ENCODE measurements at regions not wholly inside any gene's neighbourhood (a gene's known extent, or its start where the extent isn't known, plus 50 kb on each side); places are given as distances from the start of the nearest gene placed in this dataset.

GRCh38 chr5:4815002-4815401 is 325.1 kb upstream of the ADAMTS16 start:
- no peak overlapping the region for H3K4me3 ChIP-seq (ENCODE audit: low read depth, low read length)
- no peak overlapping the region for H3K27ac ChIP-seq
- H3K9me3 ChIP-seq (ENCODE audit: control insufficient read depth, low read length), result no peaks in the 10 kb centered on the region
- no peaks in the 10 kb centered on the region for H3K79me2 ChIP-seq
- TF ChIP-seq CTCF (IDR thresholded peaks at IDR 0.05), result no peak
- no peak overlapping the region for H3K4me2 ChIP-seq (ENCODE audit: low read length)
- H3K9ac ChIP-seq, result no peak overlapping the region
- H3K4me1 ChIP-seq, result no peaks in the 10 kb centered on the region
- H3K27me3 ChIP-seq (ENCODE audit: control insufficient read depth, insufficient read depth, low read length), result no peaks in the 10 kb centered on the region
- H3K36me3 ChIP-seq (ENCODE audit: control insufficient read depth, insufficient read depth, low read length), result no peaks in the 10 kb centered on the region
- H2AFZ ChIP-seq, result no peak overlapping the region

- H2AFZ ChIP-seq, result no peak overlapping the region
Observed at GRCh38 chr5:4817767-4818166, 322.4 kb upstream of the ADAMTS16 start.

GRCh38 chr5:4831325-4831724 is 308.8 kb upstream of the ADAMTS16 start:
- TF ChIP-seq CTCF (IDR thresholded peaks at IDR 0.05), result no peak

More at GRCh38 chr5:4817767-4818166, 322.4 kb upstream of the ADAMTS16 start:
- no peaks in the 10 kb centered on the region for H3K9me3 ChIP-seq (ENCODE audit: control insufficient read depth, low read length)
- no peaks in the 10 kb centered on the region for H3K36me3 ChIP-seq (ENCODE audit: control insufficient read depth, insufficient read depth, low read length)
- no peak overlapping the region for H3K27ac ChIP-seq
- no peaks in the 10 kb centered on the region for H3K4me1 ChIP-seq
- H3K4me3 ChIP-seq (ENCODE audit: low read depth, low read length), result no peak overlapping the region
- TF ChIP-seq CTCF (IDR thresholded peaks at IDR 0.05), result no peak
- H3K4me2 ChIP-seq (ENCODE audit: low read length), result no peak overlapping the region
- no peak overlapping the region for H3K9ac ChIP-seq
- H3K27me3 ChIP-seq (ENCODE audit: control insufficient read depth, insufficient read depth, low read length), result no peaks in the 10 kb centered on the region
- H3K79me2 ChIP-seq, result no peaks in the 10 kb centered on the region

GRCh38 chr5:4832471-4832870 is 307.7 kb upstream of the ADAMTS16 start:
- no peak overlapping the region for H2AFZ ChIP-seq
- no peaks in the 10 kb centered on the region for H3K4me1 ChIP-seq
- no peaks in the 10 kb centered on the region for H3K27me3 ChIP-seq (ENCODE audit: control insufficient read depth, insufficient read depth, low read length)
- no peaks in the 10 kb centered on the region for H3K9me3 ChIP-seq (ENCODE audit: control insufficient read depth, low read length)
- H3K4me3 ChIP-seq (ENCODE audit: low read depth, low read length), result no peak overlapping the region
- no peak overlapping the region for H3K4me2 ChIP-seq (ENCODE audit: low read length)
- H3K9ac ChIP-seq, result no peak overlapping the region
- H3K79me2 ChIP-seq, result no peaks in the 10 kb centered on the region
- H3K36me3 ChIP-seq (ENCODE audit: control insufficient read depth, insufficient read depth, low read length), result no peaks in the 10 kb centered on the region
- no peak for TF ChIP-seq CTCF (IDR thresholded peaks at IDR 0.05)
- no peak overlapping the region for H3K27ac ChIP-seq

More at GRCh38 chr5:4831325-4831724, 308.8 kb upstream of the ADAMTS16 start:
- Histone ChIP-seq H3K79me2 (no peaks in the 10 kb centered on the region), H3K27ac (no peak overlapping the region), H3K36me3 (ENCODE audit: control insufficient read depth, insufficient read depth, low read length) (no peaks in the 10 kb centered on the region), H3K9ac (no peak overlapping the region), H3K4me2 (ENCODE audit: low read length) (no peak overlapping the region), H3K27me3 (ENCODE audit: control insufficient read depth, insufficient read depth, low read length) (no peaks in the 10 kb centered on the region), H3K9me3 (ENCODE audit: control insufficient read depth, low read length) (no peaks in the 10 kb centered on the region), H3K4me3 (ENCODE audit: low read depth, low read length) (no peak overlapping the region), H2AFZ (no peak overlapping the region), H3K4me1 (no peaks in the 10 kb centered on the region)

- Histone ChIP-seq H3K9me3 (ENCODE audit: control insufficient read depth, low read length) (no peaks in the 10 kb centered on the region), H3K4me1 (no peaks in the 10 kb centered on the region), H2AFZ (no peak overlapping the region), H3K4me3 (ENCODE audit: low read depth, low read length) (no peak overlapping the region), H3K36me3 (ENCODE audit: control insufficient read depth, insufficient read depth, low read length) (no peaks in the 10 kb centered on the region), H3K4me2 (ENCODE audit: low read length) (no peak overlapping the region), H3K27me3 (ENCODE audit: control insufficient read depth, insufficient read depth, low read length) (no peaks in the 10 kb centered on the region), H3K9ac (no peak overlapping the region), H3K27ac (no peak overlapping the region), H3K79me2 (no peaks in the 10 kb centered on the region)
- TF ChIP-seq CTCF (IDR thresholded peaks at IDR 0.05), result no peak
Observed at GRCh38 chr5:4833104-4833738, 306.9 kb upstream of the ADAMTS16 start.
